Smooth muscle cell (in vitro differentiated cells): ENCODE measurements at regions not wholly inside any gene's neighbourhood (a gene's known extent, or its start where the extent isn't known, plus 50 kb on each side); places are given as distances from the start of the nearest gene placed in this dataset.

Experiments used
- DNase-seq: peaks from one replicate; lab custom pipeline; 2025; ENCODE audit not compliant: unreplicated experiment; lab: John Stamatoyannopoulos, UW
- H2AFZ ChIP-seq: fragments of 200-600 bp; sonication (generic); 2 replicates; pipeline ENCODE4 v1.6.0; 2016; ENCODE audit warnings: antibody characterized with exemption, low read depth, mild to moderate bottlenecking
- H3F3A ChIP-seq: fragments of 200-600 bp; sonication (generic); 2 replicates; pipeline ENCODE4 v1.6.0; 2017; ENCODE audit warnings: antibody characterized with exemption, low read depth
- H3K27ac ChIP-seq: fragments of 200-600 bp; sonication (generic); 2 replicates; pipeline ENCODE4 v1.5.1; 2016; ENCODE audit warnings: low read depth, mild to moderate bottlenecking
- H3K27me3 ChIP-seq: fragments of 200-600 bp; sonication (generic); 2 replicates; pipeline ENCODE4 v1.6.1; 2016; ENCODE audit warnings: low read depth, mild to moderate bottlenecking
- H3K36me3 ChIP-seq: fragments of 200-600 bp; sonication (generic); 2 replicates; pipeline ENCODE4 v1.5.1; 2016; ENCODE audit warnings: low read depth
- H3K4me1 ChIP-seq: fragments of 200-600 bp; sonication (generic); 2 replicates; pipeline ENCODE4 v1.5.1; 2016; ENCODE audit warnings: low read depth
- H3K4me2 ChIP-seq: fragments of 200-600 bp; sonication (generic); 2 replicates; pipeline ENCODE4 v1.6.0; 2016; ENCODE audit warnings: mild to moderate bottlenecking
- H3K4me3 ChIP-seq: fragments of 200-600 bp; sonication (generic); 2 replicates; pipeline ENCODE4 v1.5.1; 2016; ENCODE audit warnings: mild to moderate bottlenecking
- H3K79me2 ChIP-seq: fragments of 200-600 bp; sonication (generic); 2 replicates; pipeline ENCODE4 v1.6.0; 2016; ENCODE audit warnings: low read depth, mild to moderate bottlenecking
- H3K9ac ChIP-seq: fragments of 200-600 bp; sonication (generic); 2 replicates; pipeline ENCODE4 v1.6.0; 2016; ENCODE audit warnings: low read depth
- H3K9me3 ChIP-seq: fragments of 200-600 bp; sonication (generic); replicated peaks from 2 replicates; pipeline ENCODE4 v1.5.1; 2016; ENCODE audit warnings: low read depth
- H4K20me1 ChIP-seq: fragments of 200-600 bp; sonication (generic); 2 replicates; pipeline ENCODE4 v1.6.0; 2016; ENCODE audit warnings: low read depth
- WGBS: methylation state at CpG from one replicate; pipeline ENCODE4 v1.1.7; 2016; ENCODE audit warnings: low lambda C conversion rate; 5-methylcytosine and 5-hydroxymethylcytosine counted together
- TF ChIP-seq, protein P1 (sequence below): fragments of 200-600 bp; sonication (generic); IDR thresholded peaks from 2 replicates; pipeline ENCODE4 v1.5.1; 2017; ENCODE audit warnings: borderline replicate concordance, mild to moderate bottlenecking, antibody characterized with exemption; ENCODE audit not compliant: insufficient read depth, poor library complexity, severe bottlenecking

DNA sequence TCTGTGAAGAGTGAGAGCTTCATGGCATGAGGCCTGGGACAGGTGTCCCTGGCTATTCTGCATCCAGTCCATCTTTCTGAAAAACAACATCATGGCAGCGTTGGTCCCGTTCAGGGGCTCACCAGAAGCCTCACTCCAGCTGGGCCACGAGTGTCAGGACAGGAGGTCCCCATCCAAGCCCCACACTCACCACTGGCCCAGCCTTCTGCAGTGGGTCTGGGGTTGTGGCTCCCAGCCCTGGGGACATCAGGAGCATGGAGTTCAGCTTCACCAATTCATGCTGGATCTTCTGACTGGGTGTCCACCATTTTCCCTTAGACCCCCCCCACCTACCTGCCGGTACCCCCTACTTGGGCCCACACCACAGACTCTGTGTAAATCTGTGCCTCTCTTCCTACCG lies 400.3 kb downstream of the BRD1 start:
- 94% methylated on average over 5 of the region's 5 CpGs for WGBS
- Histone ChIP-seq H3K27me3 (no peaks in the 10 kb centered on the region), H3K9me3 (no peaks in the 10 kb centered on the region)

DNA sequence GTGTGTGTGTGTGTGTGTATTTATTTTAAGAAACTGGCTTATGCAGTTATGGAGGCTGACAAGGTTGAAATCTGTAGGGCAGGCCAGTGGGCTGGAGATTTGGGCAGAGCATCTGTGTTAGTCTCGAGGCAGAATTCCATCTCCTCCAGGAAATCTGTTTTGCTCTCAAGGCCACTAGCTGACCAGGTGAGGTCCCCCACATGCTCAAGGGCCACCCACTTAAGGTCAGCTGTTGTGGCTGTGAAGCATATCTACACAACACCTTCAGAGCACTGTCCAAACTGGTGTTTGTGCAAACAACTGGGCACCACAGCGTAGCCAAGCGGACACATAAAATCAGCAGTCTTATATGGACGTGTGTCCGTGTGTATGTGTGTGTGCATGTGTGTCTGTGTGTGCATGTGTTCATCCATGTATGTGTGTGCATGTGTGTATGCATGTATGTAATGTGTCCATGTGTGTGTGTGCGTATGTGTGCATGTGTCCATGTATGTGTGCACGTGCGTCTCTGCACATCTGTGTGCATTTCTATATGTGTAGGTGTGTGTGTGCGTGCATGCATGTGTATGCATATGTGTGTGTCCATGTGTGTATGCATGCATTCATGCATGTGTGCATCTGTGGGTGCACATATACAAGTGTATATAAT lies 400.9 kb downstream of the BRD1 start:
- TF ChIP-seq, protein P1, sequence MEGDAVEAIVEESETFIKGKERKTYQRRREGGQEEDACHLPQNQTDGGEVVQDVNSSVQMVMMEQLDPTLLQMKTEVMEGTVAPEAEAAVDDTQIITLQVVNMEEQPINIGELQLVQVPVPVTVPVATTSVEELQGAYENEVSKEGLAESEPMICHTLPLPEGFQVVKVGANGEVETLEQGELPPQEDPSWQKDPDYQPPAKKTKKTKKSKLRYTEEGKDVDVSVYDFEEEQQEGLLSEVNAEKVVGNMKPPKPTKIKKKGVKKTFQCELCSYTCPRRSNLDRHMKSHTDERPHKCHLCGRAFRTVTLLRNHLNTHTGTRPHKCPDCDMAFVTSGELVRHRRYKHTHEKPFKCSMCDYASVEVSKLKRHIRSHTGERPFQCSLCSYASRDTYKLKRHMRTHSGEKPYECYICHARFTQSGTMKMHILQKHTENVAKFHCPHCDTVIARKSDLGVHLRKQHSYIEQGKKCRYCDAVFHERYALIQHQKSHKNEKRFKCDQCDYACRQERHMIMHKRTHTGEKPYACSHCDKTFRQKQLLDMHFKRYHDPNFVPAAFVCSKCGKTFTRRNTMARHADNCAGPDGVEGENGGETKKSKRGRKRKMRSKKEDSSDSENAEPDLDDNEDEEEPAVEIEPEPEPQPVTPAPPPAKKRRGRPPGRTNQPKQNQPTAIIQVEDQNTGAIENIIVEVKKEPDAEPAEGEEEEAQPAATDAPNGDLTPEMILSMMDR = no peak

More for the DNA sequence above, 400.3 kb downstream of the BRD1 start:
- H2AFZ ChIP-seq = no peak overlapping the region
- H3K27ac ChIP-seq = no peak overlapping the region
- no peak overlapping the region for H3K4me3 ChIP-seq
- H3K4me2 ChIP-seq = no peak overlapping the region
- no peaks in the 10 kb centered on the region for H3K79me2 ChIP-seq
- no peaks in the 10 kb centered on the region for H4K20me1 ChIP-seq
- DNase-seq = no peak
- no peaks in the 10 kb centered on the region for H3K36me3 ChIP-seq
- no peak overlapping the region for H3K9ac ChIP-seq
- no peaks in the 10 kb centered on the region for H3K4me1 ChIP-seq
- H3F3A ChIP-seq = no peaks in the 10 kb centered on the region
- TF ChIP-seq, protein P1 = no peak

GRCh38 chr22:49426098-49426497 lies 401.6 kb downstream of the BRD1 start:
- Histone ChIP-seq H3K9me3 (no peaks in the 10 kb centered on the region), H3K27me3 (no peaks in the 10 kb centered on the region), H3K4me3 (no peak overlapping the region), H3F3A (no peaks in the 10 kb centered on the region), H3K9ac (no peak overlapping the region), H3K27ac (no peak overlapping the region), H3K4me2 (no peak overlapping the region), H3K4me1 (no peaks in the 10 kb centered on the region), H3K36me3 (no peaks in the 10 kb centered on the region), H3K79me2 (no peaks in the 10 kb centered on the region), H4K20me1 (no peaks in the 10 kb centered on the region), H2AFZ (no peak overlapping the region)
- TF ChIP-seq, protein P1 = no peak
- WGBS = 80% methylated on average over 7 of the region's 7 CpGs
- DNase-seq = no peak

More for the DNA sequence above, 400.9 kb downstream of the BRD1 start:
- no peak overlapping the region for H3K4me2 ChIP-seq
- H3K9me3 ChIP-seq = no peaks in the 10 kb centered on the region
- H3K36me3 ChIP-seq = no peaks in the 10 kb centered on the region
- H3K4me1 ChIP-seq = no peaks in the 10 kb centered on the region
- H3K9ac ChIP-seq = no peak overlapping the region
- no peak for DNase-seq
- H2AFZ ChIP-seq = no peak overlapping the region
- no peak overlapping the region for H3K4me3 ChIP-seq
- H3K27ac ChIP-seq = no peak overlapping the region
- H4K20me1 ChIP-seq = no peaks in the 10 kb centered on the region
- WGBS = 93% methylated on average over 9 of the region's 9 CpGs
- H3K27me3 ChIP-seq = no peaks in the 10 kb centered on the region
- no peaks in the 10 kb centered on the region for H3K79me2 ChIP-seq
- H3F3A ChIP-seq = no peaks in the 10 kb centered on the region

DNA sequence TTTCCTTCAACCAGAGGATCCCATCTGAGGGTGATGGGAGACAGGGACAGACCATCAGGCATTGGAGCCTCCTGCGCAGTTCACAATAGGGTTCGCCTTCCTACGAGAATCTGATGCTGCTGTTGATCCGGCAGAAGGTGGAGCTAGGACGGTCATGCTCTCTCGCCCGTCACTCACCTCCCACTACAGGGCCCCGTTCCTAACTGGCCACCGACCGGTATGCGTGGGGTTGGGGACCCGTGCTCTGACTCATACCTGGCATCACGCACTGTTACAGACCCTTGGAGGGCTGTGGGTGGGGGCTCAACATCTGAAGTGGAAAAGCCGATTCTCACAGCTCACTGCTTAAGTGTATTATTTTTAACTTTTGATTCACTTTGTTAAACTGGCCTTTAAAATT lies 402.3 kb downstream of the BRD1 start:
- H2AFZ ChIP-seq = no peak overlapping the region
- no peak overlapping the region for H3K9ac ChIP-seq
- 70% methylated on average over 14 of the region's 14 CpGs for WGBS
- no peak for DNase-seq
- no peaks in the 10 kb centered on the region for H3K79me2 ChIP-seq
- no peaks in the 10 kb centered on the region for H3K9me3 ChIP-seq
- H3K4me1 ChIP-seq = no peaks in the 10 kb centered on the region
- no peaks in the 10 kb centered on the region for H3F3A ChIP-seq
- TF ChIP-seq, protein P1 = no peak
- no peaks in the 10 kb centered on the region for H3K27me3 ChIP-seq
- H3K27ac ChIP-seq = no peak overlapping the region
- no peaks in the 10 kb centered on the region for H4K20me1 ChIP-seq
- H3K4me3 ChIP-seq = no peak overlapping the region
- no peaks in the 10 kb centered on the region for H3K36me3 ChIP-seq
- H3K4me2 ChIP-seq = no peak overlapping the region
